Pancreas (tissue), 10 donors: ENCODE measurements at regions not wholly inside any gene's neighbourhood (a gene's known extent, or its start where the extent isn't known, plus 50 kb on each side); places are given as distances from the start of the nearest gene placed in this dataset.
"Not testable (repeated sequence)": the region's sequence is repeated elsewhere in the genome, so short reads cannot be mapped to it uniquely, and the experiment has no call there.

ENCODE experiments used
- ATAC-seq, 4 donors: fragments of 200-7000 bp; cut with Tn5 transposase; one replicate each; pipeline versions ENCODE4 v1.8.0 to v1.9.1; 2020; ENCODE audit warnings: mild to moderate bottlenecking in 4 of 4, moderate library complexity in 4 of 4
- DNase-seq, 6 donors: peaks; one replicate each; pipeline ENCODE4 v3.0.0-alpha.2; 2020
- FAIRE-seq: peaks from 2 replicates; lab custom pipeline; 2012; peaks lifted over from hg19 to GRCh38; lab: Jason Lieb, UNC
- H3K27ac ChIP-seq, 4 donors: fragments of 200-600 bp; sonication (generic); 1 replicate in 3 of 4; 2 replicates in 1 of 4; pipeline versions ENCODE4 v1.5.0 to v1.8.0; 2020
- H3K27me3 ChIP-seq, 4 donors: fragments of 200-600 bp; one replicate each; pipeline ENCODE4 v1.8.0; 2021
- H3K36me3 ChIP-seq, 3 donors: fragments of 200-600 bp; sonication (generic) in 1 of 3; one replicate each; pipeline versions ENCODE4 v1.5.0 to v1.8.0; 2020 to 2021
- H3K4me1 ChIP-seq, 3 donors: fragments of 200-600 bp; one replicate each; pipeline ENCODE4 v1.8.0; 2021
- H3K4me3 ChIP-seq, 4 donors: fragments of 200-600 bp; sonication (generic) in 2 of 4; one replicate each; pipeline versions ENCODE4 v1.5.0 to v1.8.0; 2020 to 2021
- H3K9me3 ChIP-seq, 4 donors: fragments of 200-600 bp; one replicate each; pipeline ENCODE4 v1.8.0; 2021
- WGBS, 2 donors: extraction: QIAGEN DNeasy Blood & Tissue Kit; methylation state at CpG; one replicate each; pipeline ENCODE4 v1.1.7; 2013; 5-methylcytosine and 5-hydroxymethylcytosine counted together
- intact Hi-C, 3 donors: fragments of 100-400 bp; cut with DNase I; formaldehyde crosslinking; loops; one replicate each; pipeline versions ENCODE4 v1.11.1 to v1.14.2; 2022
- TF ChIP-seq, protein P1 (sequence below), 4 donors: fragments of 200-600 bp; sonication (generic) in 3 of 4; IDR thresholded peaks; one replicate each; pipeline versions ENCODE4 v1.5.0 to v1.8.0; 2021; ENCODE audit warnings: antibody characterized with exemption in 4 of 4
- donor health status: healthy with polysubstance abuse.
- donor health status: DM: no; HTN: no; CAD: no; lungs with moderate emphysema.
- donor health status: DM: no; HTN: no; CAD: no.
- donor health status: control.
- donor health status: control.
- donor health status: Bipolar disorder and iron deficiency.
- donor health status: DM: yes; HTN: yes; CAD: no.
- donor health status: DM: no; HTN: no; CAD: no.
- donor health status: DM: no; HTN: no; CAD: no.
- donor health status: DM: yes; HTN: yes; CAD: no.

GRCh38 chr13:44686531-44686934 is 110.4 kb upstream of the TSC22D1 start:
- FAIRE-seq = no peak
- TF ChIP-seq, protein P1, sequence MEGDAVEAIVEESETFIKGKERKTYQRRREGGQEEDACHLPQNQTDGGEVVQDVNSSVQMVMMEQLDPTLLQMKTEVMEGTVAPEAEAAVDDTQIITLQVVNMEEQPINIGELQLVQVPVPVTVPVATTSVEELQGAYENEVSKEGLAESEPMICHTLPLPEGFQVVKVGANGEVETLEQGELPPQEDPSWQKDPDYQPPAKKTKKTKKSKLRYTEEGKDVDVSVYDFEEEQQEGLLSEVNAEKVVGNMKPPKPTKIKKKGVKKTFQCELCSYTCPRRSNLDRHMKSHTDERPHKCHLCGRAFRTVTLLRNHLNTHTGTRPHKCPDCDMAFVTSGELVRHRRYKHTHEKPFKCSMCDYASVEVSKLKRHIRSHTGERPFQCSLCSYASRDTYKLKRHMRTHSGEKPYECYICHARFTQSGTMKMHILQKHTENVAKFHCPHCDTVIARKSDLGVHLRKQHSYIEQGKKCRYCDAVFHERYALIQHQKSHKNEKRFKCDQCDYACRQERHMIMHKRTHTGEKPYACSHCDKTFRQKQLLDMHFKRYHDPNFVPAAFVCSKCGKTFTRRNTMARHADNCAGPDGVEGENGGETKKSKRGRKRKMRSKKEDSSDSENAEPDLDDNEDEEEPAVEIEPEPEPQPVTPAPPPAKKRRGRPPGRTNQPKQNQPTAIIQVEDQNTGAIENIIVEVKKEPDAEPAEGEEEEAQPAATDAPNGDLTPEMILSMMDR (IDR thresholded peaks at IDR 0.05) = no peak
- intact Hi-C loops = no loop called here
- H3K36me3 ChIP-seq = no peaks in the 10 kb centered on the region
- no peaks in the 10 kb centered on the region for H3K4me1 ChIP-seq
- no peak overlapping the region for H3K4me3 ChIP-seq
- no peak for ATAC-seq
- no peak overlapping the region for H3K27ac ChIP-seq
- H3K27me3 ChIP-seq = no peaks in the 10 kb centered on the region
- H3K9me3 ChIP-seq = no peaks in the 10 kb centered on the region
- no peak for DNase-seq
- 95 to 96% methylated on average over 4 of the region's 4 CpGs for WGBS, 2 donors

DNA sequence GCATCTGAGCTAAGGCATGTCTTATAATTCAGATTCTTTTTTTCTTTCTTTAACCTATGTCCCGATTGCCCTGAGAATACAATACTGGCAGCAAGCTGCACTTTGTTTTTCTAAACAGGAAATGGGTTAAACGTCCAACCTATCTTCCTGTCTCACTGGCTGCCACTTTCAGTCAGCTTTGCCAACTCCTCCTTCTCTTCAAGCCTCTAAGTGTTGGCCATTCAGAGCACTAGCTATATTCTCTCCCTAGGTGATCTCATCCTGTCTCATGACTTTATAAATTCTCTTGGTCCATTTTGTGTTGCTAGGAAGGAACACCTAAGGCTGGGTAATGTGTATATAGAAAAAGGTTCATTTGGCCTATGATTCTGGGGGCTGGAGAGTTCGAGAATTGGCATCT is 109.5 kb upstream of the TSC22D1 start:
- 56 to 60% methylated on average over 3 of the region's 3 CpGs for WGBS, 2 donors
- no peak for FAIRE-seq

GRCh38 chr13:44682416-44682815 is 106.3 kb upstream of the TSC22D1 start:
- WGBS, 2 donors = 95 to 97% methylated on average over 17 to 30 of the region's 35 CpGs
- H3K27me3 ChIP-seq, H3K27ac ChIP-seq, H3K4me1 ChIP-seq, intact Hi-C loops, H3K9me3 ChIP-seq, H3K36me3 ChIP-seq, H3K4me3 ChIP-seq, FAIRE-seq, ATAC-seq: not testable (repeated sequence)
- DNase-seq = peak in 1 of 6 donors; percentile 47

More for the DNA sequence above, 109.5 kb upstream of the TSC22D1 start:
- no peak for ATAC-seq
- DNase-seq = no peak
- intact Hi-C loops = no loop called here
- Histone ChIP-seq H3K27me3 (no peaks in the 10 kb centered on the region), H3K36me3 (no peaks in the 10 kb centered on the region), H3K4me3 (no peak overlapping the region), H3K9me3 (no peaks in the 10 kb centered on the region), H3K27ac (no peak overlapping the region), H3K4me1 (no peaks in the 10 kb centered on the region)
- TF ChIP-seq, protein P1 (IDR thresholded peaks at IDR 0.05) = no peak

GRCh38 chr13:44680746-44681355 is 104.7 kb upstream of the TSC22D1 start:
- H3K27me3 ChIP-seq = no peaks in the 10 kb centered on the region
- FAIRE-seq = no peak

GRCh38 chr13:44679597-44679996 is 103.5 kb upstream of the TSC22D1 start:
- Histone ChIP-seq H3K4me1 (no peaks in the 10 kb centered on the region), H3K36me3 (no peaks in the 10 kb centered on the region), H3K4me3 (no peak overlapping the region), H3K9me3 (no peaks in the 10 kb centered on the region), H3K27ac (no peak overlapping the region), H3K27me3 (no peaks in the 10 kb centered on the region)
- WGBS, 2 donors = 71 to 72% methylated on average over 4 of the region's 4 CpGs
- intact Hi-C loops = no loop called here
- FAIRE-seq = no peak
- ATAC-seq = no peak
- DNase-seq = no peak
- TF ChIP-seq, protein P1 (IDR thresholded peaks at IDR 0.05) = no peak

More at GRCh38 chr13:44680746-44681355, 104.7 kb upstream of the TSC22D1 start:
- intact Hi-C loops = no loop called here
- ATAC-seq (no peak), DNase-seq (no peak)
- Histone ChIP-seq H3K36me3 (no peaks in the 10 kb centered on the region), H3K9me3 (no peaks in the 10 kb centered on the region), H3K27ac (no peak overlapping the region), H3K4me3 (no peak overlapping the region), H3K4me1 (no peaks in the 10 kb centered on the region)
- TF ChIP-seq, protein P1 (IDR thresholded peaks at IDR 0.05) = no peak
